MCF 10A (cell line): ENCODE measurements at regions not wholly inside any gene's neighbourhood (a gene's known extent, or its start where the extent isn't known, plus 50 kb on each side); places are given as distances from the start of the nearest gene placed in this dataset.

Experiments used
- BruUV-seq: library from RNA; stranded (reverse); fragments of 400-500 nt; replicated peaks from 2 replicates; lab custom pipeline; 2021; lab: Mats Ljungman, UMichigan
- CTCF ChIA-PET: fragments of 300-600 bp; sonication (Branson Sonifier 250); formaldehyde crosslinking; extraction: SDS; loops from one replicate; lab custom pipeline; 2021; ENCODE audit warnings: antibody characterized with exemption, inconsistent platforms; lab: Yijun Ruan, JAX
- POLR2A ChIA-PET: fragments of 300-600, 350-650 bp; sonication (Branson Sonifier 250); formaldehyde crosslinking; extraction: SDS; loops from one replicate; lab custom pipeline; 2020; ENCODE audit warnings: antibody characterized with exemption, inconsistent platforms; lab: Yijun Ruan, JAX
- DNase-seq: peaks from one replicate; pipeline ENCODE4 v3.0.0-alpha.2; 2018; ENCODE audit not compliant: unreplicated experiment
- H3K27ac Mint-ChIP-seq: one replicate; pipeline ENCODE4 v1.8.0; 2022; ENCODE audit warnings: mild to moderate bottlenecking, low read depth, mixed read lengths; ENCODE audit not compliant: unreplicated experiment
- H3K27me3 Mint-ChIP-seq: one replicate; pipeline ENCODE4 v1.8.0; 2022; ENCODE audit warnings: mixed read lengths; ENCODE audit not compliant: insufficient read depth, unreplicated experiment
- H3K36me3 Mint-ChIP-seq: one replicate; pipeline ENCODE4 v1.8.0; 2022; ENCODE audit warnings: mild to moderate bottlenecking, moderate library complexity, mixed read lengths; ENCODE audit not compliant: insufficient read depth, unreplicated experiment
- H3K4me1 Mint-ChIP-seq: one replicate; pipeline ENCODE4 v1.8.0; 2022; ENCODE audit warnings: mixed read lengths; ENCODE audit not compliant: insufficient read depth, unreplicated experiment
- H3K4me3 Mint-ChIP-seq: one replicate; pipeline ENCODE4 v1.8.0; 2022; ENCODE audit warnings: mild to moderate bottlenecking, moderate library complexity, mixed read lengths; ENCODE audit not compliant: unreplicated experiment
- H3K9me3 Mint-ChIP-seq: one replicate; pipeline ENCODE4 v1.8.0; 2022; ENCODE audit warnings: mixed read lengths; ENCODE audit not compliant: unreplicated experiment
- CTCF ChIP-seq: fragments of 200-600 bp; IDR thresholded peaks from one replicate; pipeline ENCODE4 v1.8.0; 2022; ENCODE audit warnings: antibody characterized with exemption, mild to moderate bottlenecking; ENCODE audit not compliant: unreplicated experiment
- intact Hi-C: fragments of 100-400 bp; cut with micrococcal nuclease; formaldehyde crosslinking; loops from 2 replicates; pipeline ENCODE4 v1.14.1; 2022

DNA sequence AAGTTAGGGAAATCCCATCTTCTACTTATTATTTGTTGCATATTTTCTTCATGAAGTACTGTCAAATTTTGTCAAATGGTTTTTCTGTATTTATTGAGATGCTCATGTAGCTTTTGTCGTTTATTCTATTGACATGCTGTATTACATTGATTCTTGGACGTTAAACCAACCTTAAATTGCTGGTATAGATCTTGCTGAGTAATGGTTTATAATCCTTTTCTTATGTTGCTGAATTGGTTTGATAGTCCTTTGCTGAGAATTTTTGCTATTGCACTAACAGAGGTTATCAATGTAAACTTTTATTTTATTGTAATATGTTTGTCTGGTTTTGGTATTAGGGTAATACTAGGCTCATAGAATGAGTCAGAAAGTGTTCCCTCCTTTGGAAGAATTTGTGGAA, 54.3 kb upstream of the COL6A5 start:
- peaks cover 62% of the 10 kb centered on the region for H3K27me3 Mint-ChIP-seq
- BruUV-seq = no TSS peak
- no peak for TF ChIP-seq CTCF
- no peaks in the 10 kb centered on the region for H3K4me1 Mint-ChIP-seq
- no peak for DNase-seq
- no peak overlapping the region for H3K4me3 Mint-ChIP-seq
- intact Hi-C loops = no loop called here
- no peaks in the 10 kb centered on the region for H3K36me3 Mint-ChIP-seq
- ChIA-PET CTCF (interaction anchor here (0.8 kb wide), 1 partner anchor 15 kb away, joined by 5 read pairs; no protein-coding TSS in a partner anchor), POLR2A (no interaction called here)
- H3K27ac Mint-ChIP-seq = no peak overlapping the region
- no peaks in the 10 kb centered on the region for H3K9me3 Mint-ChIP-seq

- POLR2A ChIA-PET = no interaction called here
- TF ChIP-seq CTCF = no peak
- H3K27me3 Mint-ChIP-seq = peaks cover 54% of the 10 kb centered on the region
- H3K4me1 Mint-ChIP-seq = no peaks in the 10 kb centered on the region
- no peaks in the 10 kb centered on the region for H3K9me3 Mint-ChIP-seq
- H3K36me3 Mint-ChIP-seq = no peaks in the 10 kb centered on the region
- DNase-seq = no peak
- intact Hi-C loops = no loop called here
- no peak overlapping the region for H3K27ac Mint-ChIP-seq
- CTCF ChIA-PET = interaction anchor here (0.6 to 1.1 kb wide), 3 partner anchors 17 to 396 kb away, joined by 3 read pairs; no protein-coding TSS in a partner anchor
- H3K4me3 Mint-ChIP-seq = no peak overlapping the region
- no TSS peak for BruUV-seq
Observed at GRCh38 chr3:130293247-130293646, 52.2 kb upstream of the COL6A5 start.
